HFF-Myc (cell line): ENCODE measurements at regions not wholly inside any gene's neighbourhood (a gene's known extent, or its start where the extent isn't known, plus 50 kb on each side); places are given as distances from the start of the nearest gene placed in this dataset.

ENCODE experiments used
- DNase-seq: peaks from one replicate; pipeline ENCODE4 v3.0.0-alpha.2; 2011; ENCODE audit warnings: low read depth; ENCODE audit errors: extremely low read depth
- H3K4me3 ChIP-seq: replicated peaks from 2 replicates; pipeline ENCODE4 v1.5.1; 2011; ENCODE audit warnings: low read depth, mild to moderate bottlenecking, control low read depth, low read length
- CTCF ChIP-seq: IDR thresholded peaks from 2 replicates; pipeline ENCODE4 v1.5.1; 2012; ENCODE audit warnings: mild to moderate bottlenecking, low read depth, low read length, control low read depth; ENCODE audit errors: missing control alignments

- no peak for TF ChIP-seq CTCF
- DNase-seq = no peak
- H3K4me3 ChIP-seq = no peak overlapping the region
Measured at GRCh38 chr13:65036999-65037398, 2193.1 kb downstream of the PCDH9 start.

- no peak overlapping the region for H3K4me3 ChIP-seq
- no peak for DNase-seq
- no peak for TF ChIP-seq CTCF
Measured at GRCh38 chr13:65035302-65035701, 2194.8 kb downstream of the PCDH9 start.

GRCh38 chr13:65034266-65034665 lies 2195.9 kb downstream of the PCDH9 start:
- DNase-seq = no peak
- TF ChIP-seq CTCF = no peak
- no peak overlapping the region for H3K4me3 ChIP-seq

GRCh38 chr13:65032825-65033224 lies 2197.3 kb downstream of the PCDH9 start:
- DNase-seq = no peak
- TF ChIP-seq CTCF = no peak
- H3K4me3 ChIP-seq = no peak overlapping the region

GRCh38 chr13:65028101-65028500 lies 2202.0 kb downstream of the PCDH9 start:
- TF ChIP-seq CTCF = no peak
- DNase-seq = no peak
- no peak overlapping the region for H3K4me3 ChIP-seq

- no peak for TF ChIP-seq CTCF
Measured at GRCh38 chr13:65026505-65026904, 2203.6 kb downstream of the PCDH9 start.

GRCh38 chr13:65011378-65011777 lies 2218.8 kb downstream of the PCDH9 start:
- DNase-seq = no peak
- no peak for TF ChIP-seq CTCF
- no peak overlapping the region for H3K4me3 ChIP-seq

More at GRCh38 chr13:65026505-65026904, 2203.6 kb downstream of the PCDH9 start:
- H3K4me3 ChIP-seq = no peak overlapping the region
- DNase-seq = no peak
